Esophagus muscularis mucosa (tissue), 4 donors: ENCODE measurements at regions not wholly inside any gene's neighbourhood (a gene's known extent, or its start where the extent isn't known, plus 50 kb on each side); places are given as distances from the start of the nearest gene placed in this dataset.

Experiments
- DNase-seq: peaks from one replicate; pipeline ENCODE4 v3.0.0-alpha.2; 2017; ENCODE audit errors: extremely low spot score
- H3K27ac ChIP-seq, 4 donors: fragments of 200-600 bp; sonication (generic); replicated peaks in 1 of 4; 1 replicate in 3 of 4; 2 replicates in 1 of 4; pipeline ENCODE4 v1.5.1; 2016 to 2019; ENCODE audit warnings: mild to moderate bottlenecking in 1 of 4
- H3K27me3 ChIP-seq, 4 donors: fragments of 200-600 bp; sonication (generic); one replicate each; pipeline versions ENCODE4 v1.5.1 to v1.6.0; 2016 to 2019
- H3K36me3 ChIP-seq, 4 donors: fragments of 200-600 bp; sonication (generic); one replicate each; pipeline ENCODE4 v1.5.1; 2016 to 2019
- H3K4me1 ChIP-seq, 4 donors: fragments of 200-600 bp; sonication (generic); one replicate each; pipeline ENCODE4 v1.5.1; 2016 to 2019
- H3K4me3 ChIP-seq, 4 donors: fragments of 200-600 bp; sonication (generic); 1 replicate in 2 of 4; 2 replicates in 2 of 4; pipeline ENCODE4 v1.5.1; 2016 to 2019; ENCODE audit warnings: mild to moderate bottlenecking in 4 of 4, moderate library complexity in 1 of 4
- H3K9me3 ChIP-seq, 4 donors: fragments of 200-600 bp; sonication (generic); 1 replicate in 3 of 4; 2 replicates in 1 of 4; pipeline ENCODE4 v1.5.1; 2016 to 2019
- CTCF ChIP-seq, 3 experiments: fragments of 200-600 bp in 2 of 3; fragments of 450-650 bp in 1 of 3; sonication (generic) in 2 of 3; IDR thresholded peaks; one replicate each; pipeline ENCODE4 v1.5.1; 2017 to 2019; ENCODE audit warnings: antibody characterized with exemption in 3 of 3, mild to moderate bottlenecking in 2 of 3, moderate library complexity in 1 of 3
- EP300 ChIP-seq: sonication (generic); formaldehyde crosslinking; IDR thresholded peaks from one replicate; pipeline ENCODE4 v1.6.1; 2017; ENCODE audit warnings: antibody characterized with exemption
- POLR2A ChIP-seq: fragments of 450-650 bp; IDR thresholded peaks from one replicate; pipeline ENCODE4 v1.6.1; 2017; ENCODE audit warnings: antibody characterized with exemption, moderate library complexity, mild to moderate bottlenecking, low read depth
- POLR2AphosphoS5 ChIP-seq, 2 donors: sonication (generic); formaldehyde crosslinking; IDR thresholded peaks; one replicate each; pipeline ENCODE4 v1.6.1; 2017; ENCODE audit warnings: antibody characterized with exemption in 2 of 2
- whole genome bisulfite sequencing: methylation state at CpG from one replicate; pipeline ENCODE4 v1.1.5; 2018; 5-methylcytosine and 5-hydroxymethylcytosine counted together
- intact Hi-C: fragments of 100-400 bp; cut with DNase I; formaldehyde crosslinking; loops from one replicate; pipeline ENCODE4 v1.15.1; 2023

GRCh38 chr6:7050004-7050403, 57.8 kb upstream of the RREB1 start:
- Histone ChIP-seq H3K36me3 (no peaks in the 10 kb centered on the region), H3K4me1 (peaks cover 16 to 24% (median 23%) of the 10 kb centered on the region in 4 donors), H3K27me3 (no peaks in the 10 kb centered on the region), H3K4me3 (no peak overlapping the region), H3K9me3 (no peaks in the 10 kb centered on the region), H3K27ac (no peak overlapping the region)
- intact Hi-C loops, result loop anchor here (10.0 kb wide), 1 partner anchor 55 kb away; the partner anchor contains the start of gene RREB1
- TF ChIP-seq POLR2A, result no peak
- no peak for TF ChIP-seq EP300
- TF ChIP-seq CTCF (IDR thresholded peaks at IDR 0.05), result no peak
- DNase-seq, result no peak
- WGBS, result 74% methylated on average over 2 of the region's 2 CpGs

GRCh38 chr6:7050872-7051779, 56.6 kb upstream of the RREB1 start:
- intact Hi-C loops, result loop anchor here (10.0 kb wide), 1 partner anchor 54 kb away; the partner anchor contains the start of gene RREB1
- DNase-seq, result no peak

GRCh38 chr6:7051780-7052442, 55.9 kb upstream of the RREB1 start:
- 0% methylated on average over 14 of the region's 59 CpGs for WGBS
- no peak for DNase-seq
- intact Hi-C loops, result loop anchor here (10.0 kb wide), 1 partner anchor 53 kb away; the partner anchor contains the start of gene RREB1
- no peak for TF ChIP-seq POLR2A
- TF ChIP-seq POLR2AphosphoS5 (IDR thresholded peaks at IDR 0.05), result no peak
- TF ChIP-seq CTCF (IDR thresholded peaks at IDR 0.05), result no peak
- no peak for TF ChIP-seq EP300
- Histone ChIP-seq H3K4me1 (peaks cover 16 to 24% (median 23%) of the 10 kb centered on the region in 4 donors), H3K36me3 (no peaks in the 10 kb centered on the region), H3K27ac (peak overlapping the region; percentile 68 to 81 (median 77)), H3K9me3 (no peaks in the 10 kb centered on the region), H3K4me3 (peak overlapping the region; percentile 69 to 72 (median 70)), H3K27me3 (no peaks in the 10 kb centered on the region)

More at GRCh38 chr6:7050872-7051779, 56.6 kb upstream of the RREB1 start:
- TF ChIP-seq POLR2AphosphoS5 (IDR thresholded peaks at IDR 0.05), result peak in 1 of 2 donors; percentile 17
- TF ChIP-seq POLR2A, result no peak
- Histone ChIP-seq H3K4me1 (peaks cover 16 to 24% (median 23%) of the 10 kb centered on the region in 4 donors), H3K27ac (peak overlapping the region; percentile 68 to 81 (median 77)), H3K9me3 (no peaks in the 10 kb centered on the region), H3K36me3 (no peaks in the 10 kb centered on the region), H3K4me3 (peak overlapping the region; percentile 69 to 72 (median 70)), H3K27me3 (no peaks in the 10 kb centered on the region)
- 54% methylated on average over 15 of the region's 68 CpGs for WGBS

- 8% methylated on average over 25 of the region's 31 CpGs for WGBS
- Histone ChIP-seq H3K4me1 (peaks cover 16 to 24% (median 23%) of the 10 kb centered on the region in 4 donors), H3K27ac (peak overlapping the region; percentile 68 to 81 (median 77)), H3K27me3 (no peaks in the 10 kb centered on the region), H3K9me3 (no peaks in the 10 kb centered on the region), H3K4me3 (peak overlapping the region; percentile 69 to 72 (median 70)), H3K36me3 (no peaks in the 10 kb centered on the region)
- peak; percentile 92 for DNase-seq
- TF ChIP-seq POLR2A (no peak), EP300 (no peak), POLR2AphosphoS5 (IDR thresholded peaks at IDR 0.05) (peak in 1 of 2 donors; percentile 11), CTCF (IDR thresholded peaks at IDR 0.05) (no peak)
- intact Hi-C loops, result loop anchor here (10.0 kb wide), 1 partner anchor 52 kb away; the partner anchor contains the start of gene RREB1
These were observed 55.2 kb upstream of the RREB1 start for GRCh38 chr6:7052443-7053011.
